Amygdala (tissue), 56 donors: ENCODE measurements at regions not wholly inside any gene's neighbourhood (a gene's known extent, or its start where the extent isn't known, plus 50 kb on each side); places are given as distances from the start of the nearest gene placed in this dataset.

Experiments used
- DNase-seq, 56 donors: peaks; one replicate each; lab custom pipeline; 2025; lab: John Stamatoyannopoulos, UW

DNA sequence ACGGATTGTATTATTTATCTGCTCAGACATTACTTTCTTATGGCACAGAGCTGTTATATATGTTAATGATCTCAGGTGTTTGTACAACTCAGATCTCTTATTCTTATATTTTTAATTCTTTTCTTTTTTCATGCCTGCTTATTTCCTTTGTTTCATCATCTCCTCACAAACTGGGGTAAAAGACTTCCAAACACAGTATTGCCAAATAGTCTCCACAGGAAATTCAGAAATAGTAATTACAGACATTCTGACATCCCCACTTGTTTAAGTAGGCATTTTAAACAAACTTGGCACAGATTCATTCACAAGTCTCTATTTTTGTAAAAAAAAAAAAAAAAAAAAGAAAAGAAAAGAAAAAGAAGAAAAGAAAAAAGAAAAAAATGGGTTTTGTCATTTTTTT is 129.7 kb upstream of the USP38 start:
- DNase-seq = no peak

DNA sequence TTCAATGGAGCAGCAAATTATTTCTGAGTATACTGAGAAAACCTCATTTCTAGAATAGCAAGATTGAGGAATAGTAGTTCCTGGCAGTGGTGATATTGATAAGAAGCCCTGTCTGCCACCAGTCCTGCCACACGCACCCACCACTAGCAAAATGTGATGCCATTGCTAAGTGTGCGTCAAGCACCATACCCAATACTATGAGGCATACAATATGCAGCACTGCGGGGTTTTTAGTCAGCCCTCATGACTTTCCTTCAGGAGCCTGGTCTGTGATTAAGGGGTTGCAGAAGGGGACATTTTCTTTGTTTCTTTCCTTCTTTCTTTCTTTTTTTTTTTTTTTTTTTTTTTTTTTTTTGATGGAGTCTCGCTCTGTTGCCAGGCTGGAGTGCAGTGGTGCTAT is 128.7 kb upstream of the USP38 start:
- no peak for DNase-seq

DNA sequence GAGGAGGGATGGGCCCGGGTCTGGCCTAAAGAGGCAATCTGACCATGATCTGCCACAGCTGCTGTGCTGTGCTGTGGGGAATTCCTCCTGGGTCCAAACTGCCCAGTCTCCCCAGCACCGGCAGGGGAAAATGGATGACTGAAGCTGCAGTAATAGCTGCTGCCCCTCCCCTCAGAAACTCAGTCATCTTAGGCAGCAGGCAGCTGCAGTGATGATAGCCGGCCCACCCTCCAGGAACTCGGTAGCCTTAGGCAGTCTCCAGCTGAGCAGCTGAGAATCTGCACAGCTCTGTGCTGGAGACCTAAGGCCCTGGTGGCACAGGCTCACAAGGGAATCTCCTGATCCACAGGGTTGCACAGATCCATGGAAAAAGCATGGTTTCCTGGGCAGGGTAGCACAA is 113.4 kb upstream of the USP38 start:
- no peak for DNase-seq

DNA sequence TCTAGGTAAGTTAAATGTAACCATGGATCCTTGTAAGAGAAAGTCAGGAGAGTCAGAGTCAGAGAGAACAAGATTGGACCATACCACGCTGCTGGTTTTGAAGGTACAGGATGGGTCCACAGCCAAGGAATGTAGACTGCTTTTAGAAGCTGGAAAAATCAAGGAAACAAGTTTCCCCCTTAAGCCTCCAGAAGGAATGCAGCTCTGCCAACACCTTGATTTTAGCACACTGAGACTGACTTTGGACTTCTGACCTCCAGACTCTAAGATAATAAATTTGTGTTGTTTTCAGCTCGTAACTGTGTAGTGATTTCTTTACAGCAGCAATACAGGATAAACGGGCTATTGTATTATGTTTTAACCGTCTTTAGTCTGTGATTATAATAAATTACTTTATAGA is 108.0 kb upstream of the USP38 start:
- no peak for DNase-seq

DNA sequence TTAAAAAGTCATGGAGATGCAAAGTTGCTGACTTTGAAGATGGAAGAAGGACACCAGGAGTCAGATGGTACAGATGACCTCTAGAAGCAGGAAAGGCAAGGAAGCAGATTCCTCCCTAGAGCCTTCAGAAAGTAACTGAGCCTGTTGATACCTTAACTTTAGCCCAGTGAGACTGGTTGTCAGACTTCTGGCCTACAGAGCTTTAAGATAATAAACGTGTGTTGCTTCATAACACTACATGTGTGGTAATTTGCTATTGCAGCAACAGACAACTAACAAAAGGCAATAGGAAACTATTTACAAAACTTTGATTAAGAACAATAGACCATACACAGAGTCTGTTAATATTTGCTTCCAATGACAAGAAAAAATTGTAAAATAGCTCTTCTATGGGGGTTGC is 102.0 kb upstream of the USP38 start:
- no peak for DNase-seq

DNA sequence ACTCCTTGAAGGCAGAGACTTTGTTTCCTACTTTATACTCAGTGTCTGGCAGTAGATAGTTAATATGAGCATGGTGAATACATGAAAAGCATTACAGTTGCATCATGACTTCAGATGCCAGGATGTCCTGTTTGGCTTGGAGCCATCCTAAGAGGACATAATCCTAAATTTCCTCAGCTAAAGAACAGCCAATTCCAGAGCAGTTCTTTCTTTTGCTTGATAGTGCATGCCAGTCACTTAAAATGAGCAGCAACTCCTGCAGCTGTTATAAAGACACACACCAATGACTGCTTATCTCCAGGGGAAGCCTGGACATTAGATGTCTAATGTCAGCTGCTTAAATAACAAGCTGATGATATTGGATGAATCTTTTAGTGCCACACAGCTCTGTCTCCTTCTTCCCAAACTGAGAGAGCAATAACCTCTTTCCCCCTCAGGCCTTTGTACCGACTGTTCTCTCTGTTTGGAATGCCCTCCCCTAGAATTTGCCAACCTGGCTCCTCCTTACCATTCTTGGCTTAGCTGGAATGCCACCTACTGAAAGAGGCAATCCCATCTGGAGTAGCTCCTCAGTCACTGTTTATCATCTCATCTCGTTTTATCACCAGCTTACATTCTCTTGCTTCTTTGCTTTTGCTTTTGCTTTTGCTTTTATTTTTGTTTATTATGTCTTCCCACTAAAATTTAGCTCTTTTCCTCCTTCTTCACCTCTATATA is 100.8 kb upstream of the USP38 start:
- DNase-seq = no peak

DNA sequence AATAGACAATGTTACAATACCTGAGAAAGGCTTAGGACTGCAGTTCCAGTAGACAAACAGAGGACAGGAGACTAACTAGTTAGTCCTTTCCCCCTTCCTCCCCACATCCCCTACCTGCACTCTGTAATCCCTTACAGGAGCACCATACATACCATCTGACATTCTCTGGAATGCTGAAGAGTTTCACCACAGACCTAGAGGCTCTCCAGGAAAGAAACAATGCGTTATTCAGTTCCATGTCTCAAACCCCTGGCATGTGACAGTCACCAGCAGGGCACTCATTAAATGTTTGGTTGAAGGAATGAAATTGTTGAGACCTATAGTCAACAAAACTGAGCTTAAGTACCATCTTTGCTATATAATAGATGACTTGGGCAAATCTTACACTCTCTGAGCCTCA is 100.2 kb upstream of the USP38 start:
- no peak for DNase-seq

DNA sequence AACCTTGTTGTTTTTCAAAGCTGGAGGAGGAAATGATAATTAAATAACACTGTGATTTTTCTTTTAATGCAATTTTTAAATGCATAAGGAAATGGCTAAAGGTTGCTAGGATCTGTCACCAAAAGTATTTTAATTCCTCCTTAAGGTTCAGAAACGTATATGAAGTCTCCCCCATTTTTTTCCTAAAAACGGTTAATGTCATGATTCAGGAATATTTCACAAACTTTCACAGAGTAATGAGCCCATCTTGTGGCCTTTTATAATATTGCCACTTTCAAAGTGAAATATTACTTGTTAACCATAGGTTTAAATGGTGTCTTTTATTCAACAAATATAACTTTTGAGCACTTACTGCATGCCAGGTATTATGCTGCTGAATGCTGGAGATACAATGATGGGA is 99.5 kb upstream of the USP38 start:
- DNase-seq = no peak

DNA sequence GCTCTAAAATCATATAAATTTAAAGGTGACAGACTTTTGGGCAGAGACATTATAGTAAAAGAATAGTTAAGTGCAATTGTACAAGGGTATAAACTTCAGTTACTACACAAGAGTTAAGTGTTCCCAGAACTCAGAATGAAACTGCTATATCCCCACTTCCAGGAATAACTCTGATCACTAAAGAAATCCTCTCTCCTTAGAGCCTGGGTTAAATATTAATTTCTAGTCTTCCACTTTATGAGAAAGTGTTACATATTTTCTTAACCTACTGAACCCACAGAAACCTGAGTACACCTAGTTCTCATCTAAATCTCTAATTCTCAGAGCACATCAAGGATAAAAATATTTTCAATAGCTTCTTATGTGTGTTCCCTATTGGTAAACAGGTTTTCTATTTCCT is 99.1 kb upstream of the USP38 start:
- no peak for DNase-seq

DNA sequence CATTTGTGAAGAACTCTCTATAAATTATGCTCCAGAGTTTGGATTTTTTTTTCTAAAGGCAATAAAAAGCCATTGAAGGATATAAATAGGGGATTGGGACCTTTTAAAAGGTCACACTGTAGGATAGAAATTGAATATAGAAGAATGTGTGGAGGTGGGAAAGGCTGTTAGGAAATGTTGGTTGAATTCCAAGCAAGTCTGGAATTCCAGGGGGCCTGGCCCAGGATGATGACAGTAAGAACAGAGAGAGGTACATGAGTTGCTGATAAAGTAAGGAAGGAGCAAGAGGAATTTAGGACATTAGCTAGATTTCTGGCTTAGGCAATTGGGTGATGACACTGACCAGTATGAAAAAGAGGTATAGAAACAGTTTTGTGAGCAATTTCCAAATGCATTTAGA is 95.4 kb upstream of the USP38 start:
- no peak for DNase-seq

DNA sequence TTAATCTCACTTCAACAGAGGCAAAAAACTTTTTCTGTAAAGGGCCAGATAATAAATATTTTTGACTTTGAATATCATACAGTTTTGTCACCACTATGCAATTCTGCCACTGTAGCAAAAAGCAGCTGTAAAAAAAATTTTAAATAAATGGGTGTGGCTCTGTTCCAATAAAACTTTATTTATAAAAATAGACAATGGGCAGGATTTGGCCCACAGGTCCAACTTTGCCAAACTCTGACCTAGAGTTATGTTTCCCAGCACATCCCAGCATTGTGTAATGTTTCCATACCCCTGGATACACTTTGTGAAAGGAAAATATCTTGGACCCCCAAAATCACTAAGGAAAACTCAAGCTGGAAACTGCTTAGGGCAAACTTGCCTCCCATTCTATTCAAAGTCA is 94.9 kb upstream of the USP38 start:
- DNase-seq = no peak

DNA sequence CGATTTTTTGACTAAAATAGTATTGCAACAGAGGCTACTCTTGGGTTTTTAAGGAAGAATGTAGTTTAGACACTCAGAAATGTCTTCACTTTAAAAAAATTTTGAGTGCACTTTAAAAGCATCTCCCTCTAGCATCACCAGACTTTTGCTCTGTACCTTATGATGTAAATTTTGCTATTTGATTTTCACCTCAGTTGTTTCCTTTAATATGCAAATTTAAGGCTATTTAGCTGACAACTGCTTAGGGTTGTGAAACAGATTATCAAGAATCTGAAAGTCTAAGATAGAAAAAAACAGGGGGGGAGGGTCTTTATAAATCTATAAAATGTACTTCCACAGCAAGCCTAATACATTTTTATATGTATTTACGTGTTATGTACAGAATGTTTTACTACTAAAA is 92.9 kb upstream of the USP38 start:
- no peak for DNase-seq

DNA sequence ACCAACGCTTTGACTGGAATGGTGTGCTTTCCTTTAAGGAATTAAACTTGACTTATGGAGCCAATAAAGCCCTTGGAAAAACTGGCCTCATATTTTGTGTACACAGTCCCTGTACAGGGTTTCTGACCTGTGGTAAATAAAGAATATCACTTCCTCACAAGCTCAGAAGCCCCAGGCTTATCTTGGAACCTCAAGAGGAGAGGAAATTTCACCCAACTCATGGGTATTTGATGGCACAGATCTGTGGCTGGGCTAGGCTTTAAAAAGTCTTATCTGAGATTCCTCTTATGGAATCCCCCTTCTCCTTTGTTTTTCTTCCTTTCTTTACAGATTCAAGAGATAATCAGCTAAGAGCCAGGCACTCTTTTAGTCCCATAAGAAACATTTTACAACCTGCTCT is 89.3 kb upstream of the USP38 start:
- DNase-seq = no peak

DNA sequence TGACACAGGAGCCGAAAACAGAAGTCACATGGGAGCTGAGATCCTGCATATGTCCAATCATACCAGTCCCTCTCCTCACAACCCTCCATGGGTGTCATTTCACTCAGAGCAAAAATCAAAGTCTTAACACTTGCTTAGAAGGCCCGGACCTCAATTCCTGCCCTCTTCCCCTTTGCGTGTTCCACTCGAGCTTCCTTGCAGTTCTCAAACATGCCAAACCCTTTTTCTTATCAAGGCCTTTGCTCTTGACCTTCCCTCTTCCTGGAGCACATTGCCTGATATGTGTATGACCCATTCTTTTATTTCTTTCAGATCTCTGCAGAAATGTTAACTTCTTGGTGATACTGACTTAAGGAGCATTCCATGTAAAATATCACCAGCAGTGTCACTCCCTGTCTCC is 87.0 kb upstream of the USP38 start:
- no peak for DNase-seq

DNA sequence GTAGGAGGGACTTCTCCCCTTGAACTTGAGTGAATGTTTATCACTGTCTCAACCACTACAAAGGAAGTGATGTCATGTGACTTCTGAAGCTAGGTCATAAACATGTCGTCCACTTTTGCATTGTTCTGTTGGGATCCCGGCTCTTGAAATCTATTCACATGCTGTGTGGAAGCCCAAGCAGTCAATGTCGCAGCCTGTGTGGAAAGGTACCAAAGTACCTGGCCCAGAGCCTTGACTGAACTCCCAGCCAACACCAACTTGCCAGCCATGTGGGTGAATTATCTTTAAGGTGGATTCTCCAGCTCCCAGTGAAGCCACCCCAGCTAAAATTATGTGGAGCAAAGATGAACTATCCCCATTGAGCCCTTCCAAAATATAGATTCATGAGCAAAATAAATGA is 85.0 kb upstream of the USP38 start:
- no peak for DNase-seq

DNA sequence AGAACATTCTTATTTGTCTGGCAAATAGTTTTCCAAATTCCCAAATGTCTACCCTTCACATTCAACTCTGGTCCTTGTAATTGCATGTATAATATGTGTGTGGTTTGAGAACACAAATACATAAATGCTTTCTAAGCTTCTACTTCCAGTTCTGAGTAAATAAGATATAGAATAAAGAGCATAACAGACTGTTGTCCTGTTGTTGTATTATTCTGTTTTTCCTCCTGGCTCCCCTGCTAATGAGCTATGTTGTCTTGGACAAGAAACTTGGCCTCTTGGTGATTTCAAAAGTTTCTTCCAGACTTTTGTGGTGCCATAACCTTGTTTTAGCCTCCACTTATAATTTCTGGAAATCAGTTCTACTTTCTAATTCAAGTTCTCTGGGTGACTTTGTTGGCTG is 75.3 kb upstream of the USP38 start:
- DNase-seq = no peak

DNA sequence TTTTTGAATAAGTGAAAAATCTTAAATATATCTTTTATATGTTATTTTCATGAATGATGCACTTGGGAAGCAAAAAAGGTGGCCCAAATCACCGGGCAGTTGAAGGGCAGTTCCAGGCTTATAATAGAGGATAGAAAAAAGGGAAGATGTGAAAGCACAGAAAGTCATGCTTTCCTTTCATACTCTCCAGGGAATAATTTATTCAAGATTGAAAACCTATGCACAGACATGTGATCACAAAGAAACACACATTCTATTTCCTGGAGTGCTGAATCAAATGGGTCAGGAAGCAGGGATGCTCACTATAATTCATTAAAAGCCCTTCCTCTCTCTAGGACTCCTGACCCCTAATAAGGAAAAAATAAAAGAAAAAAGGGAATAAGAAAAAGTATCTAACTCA is 66.1 kb upstream of the USP38 start:
- DNase-seq = no peak

DNA sequence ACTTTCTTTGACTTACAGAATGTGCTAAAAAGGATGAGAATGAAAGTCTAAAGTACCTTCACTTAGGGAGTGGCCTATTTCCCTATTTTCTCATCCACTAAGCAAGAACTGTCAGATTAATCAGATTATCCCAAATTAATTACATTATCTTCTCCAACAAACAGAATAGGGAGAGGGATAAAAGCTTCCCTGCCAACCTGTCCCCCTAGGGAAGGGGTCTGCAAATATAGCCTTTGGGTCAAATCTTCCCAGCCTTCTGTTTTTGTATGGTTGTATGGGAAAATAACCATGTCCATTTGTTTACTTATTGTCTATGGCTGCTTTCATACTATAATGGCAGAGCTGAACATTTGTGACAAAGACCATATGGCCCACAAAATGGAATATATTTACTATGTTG is 57.1 kb upstream of the USP38 start:
- DNase-seq = no peak

DNA sequence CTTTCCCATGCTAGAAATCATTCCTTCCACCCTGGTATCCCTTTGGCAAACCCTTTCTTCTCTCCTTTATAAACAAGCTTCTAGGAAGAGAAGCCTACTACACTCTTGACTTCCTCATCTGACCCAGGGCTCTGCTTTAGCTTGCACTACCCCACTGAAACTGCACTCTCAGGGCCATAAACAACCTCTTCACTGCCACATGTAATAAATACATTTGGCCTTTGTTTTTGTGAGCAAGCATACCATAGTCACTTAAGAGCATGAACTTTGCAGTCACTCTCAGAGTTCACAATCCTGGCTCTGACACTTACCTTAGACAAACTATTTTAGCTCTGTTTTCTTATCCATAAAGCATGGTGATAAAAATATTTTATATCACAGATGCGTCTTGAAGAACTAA is 50.7 kb upstream of the USP38 start:
- DNase-seq = no peak
